ENCODE measurements at regions not wholly inside any gene's neighbourhood (a gene's known extent, or its start where the extent isn't known, plus 50 kb on each side); places are given as distances from the start of the nearest gene placed in this dataset.
"Not testable (repeated sequence)": the region's sequence is repeated elsewhere in the genome, so short reads cannot be mapped to it uniquely, and the experiment has no call there.

DNA sequence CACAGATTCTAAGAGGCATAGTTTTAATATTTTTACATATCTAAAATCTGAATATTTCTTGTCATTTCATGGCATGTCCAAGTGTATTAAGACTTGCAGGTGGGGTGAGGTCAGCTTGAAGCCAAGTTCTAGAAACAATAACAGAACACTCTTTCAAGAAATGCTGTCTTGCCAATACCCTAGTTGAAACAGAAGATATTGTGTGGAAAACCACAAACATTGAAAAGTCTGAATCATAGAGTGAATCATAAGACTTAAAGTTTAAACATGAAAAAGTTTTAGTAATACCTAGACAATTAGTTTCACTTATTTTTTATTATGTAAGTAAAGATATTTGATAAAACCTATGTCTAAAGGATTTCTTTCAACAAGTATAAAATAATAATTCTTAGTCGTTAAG lies 191.5 kb upstream of the CAND1 start:
- no peak for DNase-seq (ENCODE audit: low spot score)

GRCh38 chr12:67078957-67079356 lies 190.2 kb upstream of the CAND1 start:
- DNase-seq (ENCODE audit: low spot score): no peak

DNA sequence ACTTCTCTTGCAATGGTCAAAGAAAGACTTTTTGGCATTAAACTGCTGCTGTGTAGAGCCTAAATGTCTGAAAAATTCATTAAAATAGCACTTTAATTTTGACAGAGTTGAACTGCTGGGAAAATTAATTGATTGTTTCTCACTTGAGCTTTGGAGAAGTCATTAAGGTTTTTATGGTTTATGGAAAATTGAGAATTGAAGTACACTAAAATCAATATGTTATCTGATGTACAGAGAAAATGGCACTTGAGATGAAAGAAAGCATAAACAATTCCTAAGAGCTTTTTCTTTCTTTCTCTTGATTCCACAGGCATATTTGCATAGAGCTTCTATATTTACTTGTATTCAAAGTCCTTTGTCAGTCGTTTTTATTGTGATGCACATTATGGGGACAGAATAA lies 188.5 kb upstream of the CAND1 start:
- no peak for DNase-seq (ENCODE audit: low spot score)

GRCh38 chr12:67082221-67082620 lies 186.9 kb upstream of the CAND1 start:
- no peak for DNase-seq (ENCODE audit: low spot score)

DNA sequence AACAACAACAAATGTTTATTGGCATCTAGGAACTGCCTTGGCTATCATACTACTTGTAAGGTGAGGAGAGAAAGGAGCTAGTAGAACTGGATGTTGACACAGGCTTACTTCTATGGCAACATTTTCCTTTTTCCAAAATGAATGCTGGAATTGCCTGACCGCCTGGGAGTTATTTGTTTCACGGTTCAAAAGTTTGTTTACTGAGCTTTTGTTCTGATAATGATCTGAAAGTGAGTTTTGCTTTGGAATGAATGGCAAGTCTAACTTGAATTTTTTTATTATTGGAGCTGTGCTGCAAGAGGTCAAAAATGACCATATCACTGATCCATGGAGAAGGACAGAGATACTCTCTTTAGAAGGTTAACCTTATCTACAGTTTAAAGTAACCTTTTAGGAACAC lies 183.5 kb upstream of the CAND1 start:
- DNase-seq (ENCODE audit: low spot score): no peak

DNA sequence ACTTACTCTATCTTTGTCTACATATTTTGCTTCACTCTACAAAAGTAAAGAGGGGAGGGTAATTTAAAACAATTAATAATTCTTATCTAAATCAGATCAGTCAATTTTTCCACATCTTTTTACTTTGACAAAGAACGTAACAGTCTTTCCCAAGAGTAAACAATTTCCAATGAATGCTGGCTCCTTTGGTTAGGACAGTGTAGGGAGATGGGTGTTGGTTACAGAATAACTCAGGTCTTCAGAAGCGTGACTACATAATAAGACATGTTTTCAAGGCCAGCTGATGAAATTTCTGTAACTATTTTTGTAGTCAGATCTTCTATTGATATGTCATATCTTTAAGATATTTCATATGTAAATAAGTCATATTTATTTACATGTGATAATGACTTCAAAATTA lies 183.0 kb upstream of the CAND1 start:
- DNase-seq (ENCODE audit: low spot score): no peak

DNA sequence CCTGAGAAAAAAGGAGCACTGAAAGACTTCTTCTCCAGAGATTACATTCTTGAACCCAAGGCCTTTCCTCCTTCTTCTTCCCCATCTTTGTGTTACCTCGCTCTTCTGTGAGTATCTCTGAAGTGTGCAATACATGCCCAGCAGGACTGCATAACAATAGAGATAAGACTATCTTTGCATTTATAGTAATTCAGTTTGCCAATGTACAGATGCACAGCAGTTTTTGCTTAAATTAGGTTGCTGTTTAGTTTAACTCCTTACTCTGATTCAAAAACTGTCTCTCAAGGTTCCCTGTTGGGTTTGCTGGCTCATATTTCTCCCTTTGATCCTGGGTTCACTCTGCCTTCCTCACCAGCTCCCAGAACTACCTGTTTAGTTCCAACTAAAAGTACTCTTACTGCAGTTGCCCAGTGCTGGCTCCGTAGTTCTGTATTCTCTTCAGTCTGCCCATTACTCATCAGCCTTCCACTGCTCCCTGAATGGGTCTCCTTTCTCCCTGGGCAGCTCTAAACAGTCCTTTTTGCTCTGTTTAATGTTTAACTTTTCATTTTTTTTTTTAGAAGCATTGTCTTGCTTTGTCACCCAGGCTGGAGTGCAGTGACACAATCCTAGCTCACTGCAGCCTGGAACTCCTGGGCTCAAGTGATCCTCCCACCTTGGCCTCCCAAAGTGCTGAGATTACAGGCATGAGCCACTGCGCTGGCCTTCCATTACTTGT lies 180.6 kb upstream of the CAND1 start:
- DNase-seq (ENCODE audit: low spot score): no peak

- no peak for DNase-seq (ENCODE audit: low spot score)
These were observed 178.0 kb upstream of the CAND1 start for GRCh38 chr12:67091204-67091603.

DNA sequence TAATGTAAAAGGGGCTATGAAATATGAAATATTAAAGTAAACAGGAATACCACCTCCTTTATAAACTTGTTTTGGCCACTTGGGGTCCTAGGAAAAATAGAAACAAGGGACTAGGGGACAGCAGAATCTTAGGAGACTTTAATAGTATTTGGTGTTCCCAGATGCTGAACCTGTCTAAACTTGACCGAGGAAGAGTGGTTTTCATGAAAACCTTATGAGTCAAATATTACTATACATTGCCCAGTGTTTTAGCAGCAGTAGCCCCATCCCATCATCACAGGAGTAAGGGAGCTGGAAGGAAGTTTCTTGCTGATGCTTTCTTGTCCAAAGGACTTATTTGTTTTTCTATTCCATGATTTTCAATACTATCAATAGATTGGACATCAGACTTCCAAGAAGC lies 177.5 kb upstream of the CAND1 start:
- no peak for DNase-seq (ENCODE audit: low spot score)

GRCh38 chr12:67092934-67093333 lies 176.2 kb upstream of the CAND1 start:
- not testable (repeated sequence) for DNase-seq (ENCODE audit: low spot score)

GRCh38 chr12:67096533-67097318 lies 172.4 kb upstream of the CAND1 start:
- no peak for DNase-seq (ENCODE audit: low spot score)

DNA sequence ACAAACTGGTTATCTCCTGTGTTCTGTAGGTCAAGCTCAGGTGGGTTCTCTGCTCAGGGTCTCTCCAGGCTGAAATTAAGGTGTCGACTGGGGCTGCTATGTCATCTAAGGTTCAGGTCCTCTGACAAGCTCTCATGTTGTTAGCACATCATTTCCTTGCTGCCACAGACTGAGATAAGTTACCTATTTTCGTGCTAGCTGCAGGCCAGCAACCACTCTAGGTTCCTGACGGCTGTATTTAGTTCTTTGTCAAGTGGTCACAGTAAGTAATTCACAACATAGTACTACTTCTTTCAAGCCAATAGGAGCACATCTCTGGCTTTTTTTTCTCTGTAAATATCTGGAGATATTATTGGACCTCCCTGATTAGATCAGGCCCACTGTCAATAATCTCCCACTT lies 169.3 kb upstream of the CAND1 start:
- DNase-seq (ENCODE audit: low spot score): no peak

GRCh38 chr12:67103521-67103920 lies 165.6 kb upstream of the CAND1 start:
- no peak for DNase-seq (ENCODE audit: low spot score)

DNA sequence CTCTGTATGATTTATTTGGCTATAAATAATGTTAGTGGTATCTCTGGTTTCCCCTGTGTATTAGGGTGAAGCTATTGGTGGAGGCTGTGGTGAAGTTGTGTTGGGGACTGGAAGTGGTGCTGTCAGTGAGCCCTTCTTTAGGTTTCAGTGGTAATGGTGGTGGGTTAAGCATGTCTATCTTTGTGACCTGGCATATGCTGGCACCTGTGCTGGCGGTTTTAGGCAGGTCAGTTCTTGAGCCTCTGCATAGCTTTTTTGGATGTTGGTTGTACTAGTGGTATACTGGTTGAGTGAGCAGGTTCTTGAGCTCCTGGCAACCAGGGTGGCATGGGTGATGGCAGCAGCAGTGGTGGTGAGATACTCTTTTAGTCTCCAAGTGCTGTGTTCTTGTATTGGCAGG lies 161.9 kb upstream of the CAND1 start:
- DNase-seq (ENCODE audit: low spot score): no peak

GRCh38 chr12:67107751-67108269 lies 161.3 kb upstream of the CAND1 start:
- DNase-seq (ENCODE audit: low spot score): no peak

DNA sequence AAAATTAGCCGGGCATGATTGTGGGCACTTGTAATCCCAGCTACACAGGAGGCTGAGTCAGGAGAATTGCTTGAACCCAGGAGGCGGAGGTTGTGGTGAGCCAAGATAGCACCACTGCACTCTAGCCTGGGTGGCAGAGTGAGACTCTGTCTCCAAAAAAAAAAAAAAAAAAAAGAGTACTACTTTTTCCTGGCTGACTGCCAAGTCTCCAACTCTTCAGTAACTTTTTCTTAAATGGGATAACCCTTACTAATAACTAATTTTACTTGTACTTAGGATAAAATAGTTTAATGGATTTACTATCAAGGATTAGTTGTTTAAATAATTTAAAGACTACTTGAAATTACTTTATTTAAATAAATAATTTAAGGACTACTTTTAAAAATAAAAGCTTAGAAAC lies 158.8 kb upstream of the CAND1 start:
- not testable (repeated sequence) for DNase-seq (ENCODE audit: low spot score)

DNA sequence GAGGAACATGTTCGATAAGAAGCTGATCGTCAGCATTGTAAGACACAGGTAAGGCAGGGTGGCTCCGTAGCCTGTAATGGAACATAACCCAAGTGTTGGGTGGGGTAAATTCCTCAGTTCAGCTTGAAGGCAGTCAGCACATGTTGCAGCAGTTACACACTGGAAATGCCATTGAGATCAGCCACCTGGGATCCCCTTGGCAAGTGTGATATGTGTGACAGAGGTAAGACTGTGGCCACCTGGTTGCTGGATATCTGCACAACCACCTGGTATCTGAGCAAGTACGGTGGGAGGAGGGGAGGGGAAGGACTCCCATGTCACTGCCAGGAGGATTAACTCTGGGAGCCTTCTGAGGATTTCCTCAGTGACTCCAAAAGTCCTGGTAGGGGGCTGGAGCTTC lies 158.0 kb upstream of the CAND1 start:
- DNase-seq (ENCODE audit: low spot score): no peak

DNA sequence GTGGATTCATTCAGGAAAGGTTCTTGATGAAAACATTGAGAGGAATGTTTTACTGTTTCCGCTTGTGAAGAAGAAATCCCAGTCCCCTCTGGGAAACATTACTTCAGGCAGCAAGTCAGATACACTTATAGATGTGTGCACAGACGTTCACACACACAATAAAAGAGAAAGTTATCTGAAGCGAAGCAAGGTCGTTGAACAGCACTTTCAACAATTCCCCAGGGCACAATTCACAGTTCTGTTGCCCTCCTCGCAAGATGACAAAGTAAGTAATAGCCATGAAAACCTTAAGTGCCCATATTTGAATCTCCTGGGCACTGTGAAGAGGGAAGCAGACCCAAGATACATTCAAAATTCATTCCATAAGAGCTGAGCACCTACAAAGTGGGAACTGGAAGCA lies 156.6 kb upstream of the CAND1 start:
- no peak for DNase-seq (ENCODE audit: low spot score)

DNA sequence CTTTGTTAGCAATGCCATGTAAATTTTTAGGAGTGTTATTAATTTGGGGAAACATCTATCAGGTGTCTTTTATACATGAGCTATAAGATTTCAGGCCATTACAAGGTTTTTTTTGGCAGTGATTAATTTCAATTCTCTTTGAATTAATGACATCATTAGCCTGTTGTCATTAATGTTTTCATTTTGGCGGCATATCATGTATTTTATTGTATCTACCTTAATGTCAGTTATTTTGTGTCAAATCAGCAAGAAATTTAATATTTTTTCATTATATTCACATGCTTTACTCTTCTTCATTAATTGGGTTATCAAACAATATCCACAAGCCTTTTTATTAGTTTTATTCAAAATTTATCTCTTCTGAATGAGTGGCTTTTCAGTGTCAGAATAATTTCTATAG lies 153.0 kb upstream of the CAND1 start:
- no peak for DNase-seq (ENCODE audit: low spot score)

DNA sequence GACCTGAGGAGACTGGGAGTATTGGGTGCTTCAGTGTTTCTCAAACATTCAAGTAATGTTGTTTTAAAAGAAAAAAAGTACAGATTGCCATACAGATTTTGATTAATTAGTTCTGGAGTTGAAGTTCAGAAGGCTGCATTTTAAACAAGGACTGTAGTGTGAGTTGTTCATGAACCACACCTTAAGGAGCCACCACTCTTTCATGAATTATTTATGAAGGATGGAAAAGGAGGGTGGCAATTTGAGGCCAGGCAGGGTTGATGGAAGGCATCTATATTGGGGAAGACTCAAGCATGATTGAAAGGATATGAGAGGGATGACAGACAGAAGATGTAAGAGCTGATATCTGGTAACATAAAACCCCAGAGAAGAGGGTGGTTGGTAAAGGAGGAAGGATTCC lies 146.6 kb upstream of the CAND1 start:
- DNase-seq (ENCODE audit: low spot score): no peak

DNA sequence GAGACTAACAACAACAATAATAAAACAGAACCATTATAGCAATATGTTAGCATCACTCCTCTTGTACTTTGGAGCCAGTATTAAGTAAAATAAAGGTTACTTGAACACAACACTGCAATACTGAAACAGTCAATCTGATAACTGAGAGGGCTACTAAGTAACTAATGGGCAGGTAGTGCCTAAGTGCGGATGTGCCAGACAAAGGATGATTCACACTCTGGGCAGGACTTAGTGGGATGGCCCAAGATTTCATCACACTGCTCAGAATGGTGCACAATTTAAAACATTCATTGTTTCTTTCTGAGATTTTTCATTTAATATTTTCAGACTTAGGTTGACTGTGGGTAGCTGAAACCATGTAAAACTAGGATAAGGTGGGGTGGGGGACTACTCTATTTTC lies 131.9 kb upstream of the CAND1 start:
- no peak for DNase-seq (ENCODE audit: low spot score)

GRCh38 chr12:67141296-67142018 lies 127.7 kb upstream of the CAND1 start:
- DNase-seq (ENCODE audit: low spot score): no peak

GRCh38 chr12:67145692-67146091 lies 123.5 kb upstream of the CAND1 start:
- DNase-seq (ENCODE audit: low spot score): no peak

Measured in hematopoietic multipotent progenitor cell treated with erythropoietin and hydrocortisone succinate and interleukin-3 and kit ligand, for 15 days (in vitro differentiated cells).